GM18907 (cell line): ENCODE measurements at regions not wholly inside any gene's neighbourhood (a gene's known extent, or its start where the extent isn't known, plus 50 kb on each side); places are given as distances from the start of the nearest gene placed in this dataset.

ENCODE experiments used
- ATAC-seq: cut with Tn5 transposase; IDR thresholded peaks from one replicate; pipeline ENCODE4 v1.9.1; 2021; ENCODE audit warnings: mild to moderate bottlenecking, moderate library complexity; ENCODE audit not compliant: unreplicated experiment

DNA sequence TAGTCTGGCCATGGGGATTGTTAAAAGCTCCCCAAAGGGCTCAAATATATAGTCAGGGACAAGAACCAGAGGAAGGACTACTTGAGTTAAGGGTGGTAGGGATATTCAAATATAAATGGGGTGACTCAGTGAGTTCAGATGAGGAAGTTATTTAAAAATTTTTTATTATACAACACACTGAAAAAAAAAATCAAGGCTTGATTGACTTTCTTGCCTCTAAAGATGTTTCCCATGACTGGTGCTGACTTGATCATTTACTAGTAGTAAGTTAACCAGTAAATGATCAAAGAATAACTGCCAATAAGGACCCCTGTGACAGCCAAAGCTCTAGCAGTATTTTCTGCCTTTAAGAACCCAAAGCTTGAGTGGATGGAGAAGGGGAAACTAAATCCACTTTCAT is 357.6 kb upstream of the NR5A2 start:
- no peak for ATAC-seq

DNA sequence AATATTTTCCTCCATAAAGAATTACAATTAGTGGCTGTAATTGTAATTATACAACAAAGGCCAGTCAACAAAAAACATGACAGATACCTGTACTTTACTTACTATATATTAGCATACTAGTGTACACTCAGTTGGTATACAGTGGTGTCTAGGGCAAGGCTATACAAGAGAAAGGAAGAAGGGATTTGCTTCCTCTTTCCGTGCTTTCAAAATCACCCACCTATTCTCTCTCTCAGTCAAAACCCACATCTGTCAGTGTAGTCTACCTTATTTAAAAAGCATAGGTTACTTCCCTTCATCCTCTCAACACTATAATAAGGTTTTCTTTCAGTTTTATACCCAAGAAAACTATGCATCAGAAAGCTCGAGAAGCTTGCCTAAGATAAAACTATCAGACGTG is 355.8 kb upstream of the NR5A2 start:
- ATAC-seq: no peak

DNA sequence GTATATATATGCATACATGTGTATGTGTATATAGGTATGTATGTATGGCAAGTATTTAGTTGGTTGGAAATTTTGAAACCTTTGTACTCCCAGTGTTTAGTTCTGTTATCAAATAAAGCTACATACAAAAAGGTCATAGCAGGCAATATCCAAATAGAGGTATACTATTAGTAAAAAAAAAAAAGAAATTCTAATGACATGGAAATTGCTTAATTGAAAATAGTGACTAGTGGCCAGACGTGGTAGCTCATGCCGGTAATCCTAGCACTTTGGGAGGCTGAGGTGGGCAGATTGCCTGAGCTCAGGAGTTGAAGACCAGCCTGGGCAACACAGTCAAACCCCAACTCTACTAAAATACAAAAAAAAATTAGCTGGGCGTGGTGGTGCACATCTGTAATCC is 351.6 kb upstream of the NR5A2 start:
- no peak for ATAC-seq

DNA sequence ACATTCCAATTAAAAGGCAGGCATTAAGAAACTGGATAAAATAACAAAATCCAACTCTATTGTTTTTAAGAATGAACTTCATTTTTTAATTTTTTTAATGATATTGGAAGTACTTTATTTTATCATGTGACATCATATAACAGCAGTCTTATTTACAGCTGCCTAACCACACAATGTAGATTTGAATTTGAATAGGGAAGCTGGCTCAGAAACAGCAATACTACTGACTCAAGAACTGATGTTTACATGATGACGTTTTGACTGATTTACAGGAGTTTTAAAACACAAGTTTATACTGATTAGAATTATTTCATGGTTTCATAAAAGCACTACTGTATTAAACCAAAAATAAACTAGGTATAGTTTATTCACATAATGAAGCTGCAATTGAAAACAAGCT is 348.7 kb upstream of the NR5A2 start:
- no peak for ATAC-seq

DNA sequence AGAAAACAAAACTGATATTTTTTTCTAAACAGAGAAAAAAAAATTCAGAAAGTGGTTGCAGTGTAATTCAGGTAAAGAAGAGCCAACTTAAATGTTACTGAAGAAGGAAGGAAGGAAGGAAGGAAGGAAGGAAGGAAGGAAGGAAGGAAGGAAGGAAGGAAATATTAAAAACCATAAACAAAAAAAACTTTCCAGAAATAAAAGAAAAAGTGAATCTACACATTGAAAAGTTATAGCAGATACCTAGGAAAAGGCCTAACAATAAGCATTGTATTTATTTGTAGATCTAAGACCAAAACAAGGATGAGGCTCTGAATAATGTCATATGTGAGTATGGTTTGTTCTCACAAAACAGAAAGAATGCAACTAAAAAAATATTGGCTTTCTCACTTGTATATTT is 345.4 kb upstream of the NR5A2 start:
- ATAC-seq: no peak

DNA sequence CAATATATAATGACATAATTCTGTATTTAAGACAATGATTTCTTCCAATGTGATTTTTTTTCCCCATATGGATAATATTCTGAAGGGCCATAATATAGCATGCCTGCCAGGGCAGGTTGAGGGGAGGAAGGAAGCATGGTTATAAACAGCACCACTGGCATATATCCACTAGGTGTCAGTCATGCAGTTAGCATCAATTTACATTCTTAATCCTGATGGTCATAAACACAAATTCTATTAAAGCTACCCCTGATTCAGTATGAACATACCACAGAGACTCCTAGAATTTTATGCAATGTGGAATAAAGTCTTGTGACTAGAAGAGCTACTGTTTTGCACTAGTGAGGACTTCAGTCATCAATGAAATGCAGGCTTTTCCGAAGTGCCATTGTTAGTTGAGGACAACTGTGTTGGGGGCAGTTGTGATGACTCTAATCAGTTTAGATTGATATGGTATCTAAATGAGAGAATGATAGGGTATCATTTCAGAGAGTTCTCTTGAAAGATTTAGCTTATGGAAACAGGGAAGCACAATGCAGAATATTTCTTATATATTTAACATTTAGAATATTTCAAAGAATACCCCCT is 342.7 kb upstream of the NR5A2 start:
- ATAC-seq: peak; percentile 93

DNA sequence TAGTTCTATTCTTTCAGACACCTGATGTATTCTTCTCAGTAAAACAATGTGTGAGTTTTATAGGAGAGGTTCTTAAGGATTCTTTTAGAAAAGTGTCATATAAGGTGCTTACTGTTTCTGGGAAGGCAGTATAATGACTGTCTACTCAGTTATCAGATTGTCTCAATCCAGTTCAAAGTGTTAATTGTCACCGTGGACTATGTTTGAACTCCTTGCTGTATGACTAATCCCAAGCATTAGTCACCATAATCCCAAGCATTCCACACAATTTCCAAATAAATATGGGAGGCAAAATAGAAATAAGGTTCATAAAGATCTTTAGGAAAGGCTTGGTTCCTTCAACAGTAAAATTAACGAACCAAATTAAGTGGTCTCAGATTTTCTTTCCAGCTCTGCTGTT is 342.1 kb upstream of the NR5A2 start:
- no peak for ATAC-seq

DNA sequence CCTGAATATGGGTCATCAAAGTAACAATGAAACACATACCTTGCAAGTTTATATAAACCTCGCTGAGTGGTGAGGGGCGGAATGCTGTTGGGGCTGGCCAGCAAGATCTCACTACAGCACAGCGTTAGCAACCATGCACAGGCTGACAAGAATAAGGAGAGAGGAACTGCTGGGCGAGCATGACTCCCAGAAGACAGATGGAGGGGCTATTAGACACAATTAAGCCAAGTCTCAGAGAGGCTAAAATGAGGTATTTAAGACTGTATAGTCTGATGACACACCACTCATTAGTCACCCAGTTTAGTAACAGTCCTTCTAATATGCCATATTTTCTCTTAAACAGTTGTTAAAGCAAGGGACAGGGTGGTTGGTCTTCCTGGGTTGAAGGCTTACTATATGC is 340.2 kb upstream of the NR5A2 start:
- no peak for ATAC-seq

DNA sequence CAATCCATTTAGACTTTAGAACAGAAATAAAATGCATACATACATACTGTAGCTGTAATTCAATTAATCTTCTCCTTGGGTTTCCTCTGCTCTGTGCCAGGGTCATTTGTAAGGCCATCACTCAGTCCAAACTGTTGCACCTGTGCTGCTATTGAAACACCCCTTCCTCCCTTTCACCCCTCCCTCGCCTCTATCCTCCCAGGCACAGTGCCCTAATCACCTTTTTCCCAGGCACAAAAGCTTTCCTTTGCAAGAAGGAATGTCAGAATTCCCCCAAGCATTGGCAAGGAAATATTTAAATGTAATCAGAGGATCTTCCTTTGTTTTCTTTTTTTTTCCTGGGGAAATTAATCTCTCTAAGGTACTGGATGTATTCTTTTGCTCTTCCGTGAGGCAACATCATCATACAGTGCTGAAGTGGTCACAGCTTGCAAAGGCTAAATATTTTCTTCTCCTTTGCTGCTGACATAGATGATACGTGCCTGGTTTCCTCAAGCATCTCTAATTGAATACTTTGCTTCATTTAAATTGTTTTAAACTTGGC is 339.3 kb upstream of the NR5A2 start:
- ATAC-seq: no peak

DNA sequence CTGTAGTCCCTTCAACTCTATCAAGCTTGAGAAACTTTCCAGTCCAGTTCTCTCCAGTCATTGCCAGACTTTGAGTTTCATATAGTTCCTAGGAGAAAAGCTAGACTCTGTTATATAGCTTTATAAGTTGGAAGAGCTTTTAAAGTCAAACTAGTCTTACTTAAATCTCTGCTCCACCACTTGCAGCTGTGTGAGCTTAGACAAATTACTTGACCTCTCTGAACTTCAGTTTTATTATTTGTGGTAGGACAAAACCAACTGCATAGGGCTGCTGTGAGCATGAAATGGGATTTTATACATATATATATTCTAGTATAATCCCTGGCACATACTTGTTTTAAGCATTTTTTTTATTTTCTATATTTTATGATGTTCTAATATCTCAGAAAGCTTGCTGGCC is 338.7 kb upstream of the NR5A2 start:
- ATAC-seq: no peak

DNA sequence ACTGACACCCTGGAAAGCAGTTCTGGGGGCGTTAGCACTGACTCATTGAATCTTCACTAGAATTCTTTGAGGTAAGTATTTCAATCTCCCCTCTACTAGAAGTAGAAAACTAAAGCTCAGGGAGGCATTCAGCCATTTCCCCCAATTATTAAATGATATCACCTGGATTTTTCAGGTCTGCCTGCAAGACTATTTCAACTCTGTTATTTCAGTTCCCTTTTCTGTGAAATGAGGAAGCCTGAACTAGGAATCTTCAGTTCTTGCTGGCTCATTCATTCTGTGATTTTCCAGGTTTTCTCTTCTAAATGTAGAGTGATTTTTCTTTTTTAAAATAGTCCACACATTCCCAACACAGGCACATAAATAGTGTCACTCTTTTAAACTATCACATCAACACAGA is 337.0 kb upstream of the NR5A2 start:
- no peak for ATAC-seq

DNA sequence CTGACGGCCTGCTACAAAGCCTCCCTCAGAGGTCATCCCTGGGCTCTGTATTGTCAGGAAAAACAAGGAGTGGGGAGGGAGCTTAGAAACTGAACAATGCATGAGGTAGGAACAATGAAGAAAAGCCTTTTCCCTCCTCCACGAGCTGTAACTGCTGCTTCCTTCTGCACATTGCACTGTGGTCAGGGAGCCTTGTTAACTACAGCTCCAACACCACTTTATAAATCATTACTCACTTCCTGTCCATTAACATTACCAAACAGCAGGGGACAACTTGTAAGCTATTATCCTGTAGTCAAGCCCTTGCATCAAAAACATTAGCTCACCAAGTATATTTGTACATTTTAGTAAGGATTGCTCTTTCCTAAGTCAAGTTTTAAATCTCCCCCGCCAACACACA is 336.0 kb upstream of the NR5A2 start:
- no peak for ATAC-seq

DNA sequence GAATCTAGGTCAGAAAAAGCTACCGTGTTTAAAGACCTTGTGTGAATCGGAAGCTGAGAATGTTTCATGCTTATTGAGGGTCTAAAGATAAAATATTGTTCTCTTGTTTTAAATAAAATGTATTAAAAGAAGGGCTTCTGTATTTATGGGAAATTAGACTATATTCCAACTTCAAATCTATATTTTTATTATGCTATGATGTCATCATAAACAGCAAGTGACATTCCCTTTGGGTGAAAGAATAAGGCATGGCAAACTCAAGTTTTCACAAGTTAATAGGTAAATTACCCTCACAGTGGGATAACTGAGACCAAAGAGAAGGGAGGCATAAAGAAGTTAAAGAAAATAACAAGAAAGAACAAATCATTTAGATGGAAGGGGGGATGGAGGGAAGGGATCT is 333.8 kb upstream of the NR5A2 start:
- ATAC-seq: no peak

DNA sequence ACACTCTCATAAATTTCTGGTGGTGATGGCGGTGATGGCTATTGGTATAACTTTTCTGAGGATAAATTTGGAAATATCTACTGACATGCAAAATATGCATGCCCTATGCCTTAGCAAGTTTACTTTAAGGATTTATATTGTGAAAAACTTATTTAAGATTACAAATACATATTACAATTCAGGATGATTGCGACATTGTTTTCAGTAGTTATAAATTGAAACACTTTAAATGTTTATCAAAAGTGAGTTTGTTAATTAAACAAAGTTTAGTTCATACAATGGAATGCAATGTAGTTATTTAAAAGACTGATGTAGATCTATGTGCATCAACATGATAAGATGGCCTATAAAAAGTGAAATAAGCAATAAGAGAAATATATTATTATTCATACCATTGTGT is 331.3 kb upstream of the NR5A2 start:
- no peak for ATAC-seq

DNA sequence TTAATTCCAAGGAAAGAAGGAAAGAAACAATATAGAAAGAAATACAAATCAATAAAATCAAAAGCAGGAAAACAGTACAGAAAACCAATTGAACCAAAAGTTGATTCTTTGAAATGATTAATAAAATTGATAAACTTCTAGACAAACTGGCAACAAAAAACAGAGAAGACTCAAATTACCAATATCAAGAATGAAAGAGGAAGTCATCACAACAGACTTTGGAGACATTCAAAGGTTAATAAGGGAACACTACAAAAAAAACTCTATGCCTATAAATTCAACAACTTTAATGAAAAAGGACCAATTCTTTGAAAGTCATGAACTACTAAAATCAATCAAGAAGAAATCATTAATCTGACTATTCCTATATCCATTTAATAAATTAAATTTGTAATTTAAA is 329.3 kb upstream of the NR5A2 start:
- no peak for ATAC-seq

DNA sequence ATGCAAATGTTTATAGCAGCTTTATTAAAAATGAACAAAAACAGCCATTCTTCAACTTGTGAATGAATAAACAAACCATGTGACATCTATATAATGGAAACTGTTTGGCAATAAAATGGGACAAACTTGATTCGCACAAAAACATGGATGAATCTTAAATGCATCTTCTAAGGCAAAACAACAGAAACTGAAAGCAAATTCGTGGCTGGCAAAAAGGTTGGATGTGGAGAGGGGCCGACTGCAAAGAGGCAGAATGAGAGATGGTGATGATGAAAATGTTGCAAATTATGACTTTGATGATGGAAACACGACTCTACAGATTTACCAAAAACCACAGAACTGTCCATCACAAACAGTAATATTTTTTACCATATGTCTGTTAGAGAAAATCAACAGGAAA is 327.0 kb upstream of the NR5A2 start:
- no peak for ATAC-seq

DNA sequence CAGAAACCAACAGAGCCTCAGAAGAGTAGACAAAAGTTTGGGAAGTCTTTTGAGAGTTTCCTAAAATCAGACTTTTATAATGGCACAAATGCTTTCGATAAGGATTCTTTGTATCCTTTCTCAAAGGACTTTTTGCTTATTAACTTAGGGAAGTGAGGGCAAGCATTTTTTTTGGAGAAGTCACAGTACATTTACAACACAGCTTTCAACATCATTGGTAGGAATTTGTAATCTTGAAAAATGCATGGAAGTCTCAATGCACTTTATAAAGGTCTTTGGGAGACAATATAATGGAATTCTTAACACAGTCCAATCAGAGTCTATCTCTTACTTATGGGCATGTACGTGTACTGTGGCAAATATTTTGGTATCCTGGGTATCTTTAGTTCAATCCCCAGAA is 325.8 kb upstream of the NR5A2 start:
- no peak for ATAC-seq

DNA sequence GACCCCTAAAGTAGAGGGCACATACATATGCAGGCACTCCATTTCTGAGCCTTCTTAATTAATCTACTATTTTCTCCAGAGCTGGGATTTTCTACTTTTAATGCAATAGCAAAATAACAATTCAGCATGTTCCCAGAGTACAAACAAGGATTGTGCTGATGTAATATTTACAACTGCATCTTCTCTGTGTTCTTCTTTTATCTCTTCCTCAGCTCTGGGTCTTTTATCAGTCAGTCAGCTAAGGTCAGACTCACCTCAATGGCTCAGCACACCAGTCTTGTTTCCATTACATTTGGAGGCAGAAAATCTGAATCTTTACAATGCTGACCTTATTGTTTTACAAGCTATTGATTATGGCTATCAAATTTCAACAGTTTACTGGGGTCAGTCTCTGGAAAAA is 323.3 kb upstream of the NR5A2 start:
- ATAC-seq: no peak

DNA sequence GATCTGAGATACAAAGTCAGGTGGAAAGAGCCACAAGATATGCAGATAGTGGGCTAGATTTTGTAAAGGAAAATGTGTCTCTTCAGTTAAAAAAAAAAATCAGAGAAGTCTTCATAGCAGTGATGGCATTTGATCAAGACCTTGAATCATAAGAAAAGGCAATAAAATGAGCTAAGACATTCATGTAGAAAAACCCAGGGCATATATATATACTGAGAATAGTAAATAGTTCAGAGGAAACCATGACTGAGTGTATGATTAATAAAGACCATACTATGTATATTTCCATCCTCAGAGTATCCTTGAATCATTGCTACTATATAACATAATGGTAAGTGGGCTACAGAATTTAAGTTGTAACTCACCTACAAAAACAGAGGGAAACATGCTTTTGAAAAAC is 321.7 kb upstream of the NR5A2 start:
- no peak for ATAC-seq

DNA sequence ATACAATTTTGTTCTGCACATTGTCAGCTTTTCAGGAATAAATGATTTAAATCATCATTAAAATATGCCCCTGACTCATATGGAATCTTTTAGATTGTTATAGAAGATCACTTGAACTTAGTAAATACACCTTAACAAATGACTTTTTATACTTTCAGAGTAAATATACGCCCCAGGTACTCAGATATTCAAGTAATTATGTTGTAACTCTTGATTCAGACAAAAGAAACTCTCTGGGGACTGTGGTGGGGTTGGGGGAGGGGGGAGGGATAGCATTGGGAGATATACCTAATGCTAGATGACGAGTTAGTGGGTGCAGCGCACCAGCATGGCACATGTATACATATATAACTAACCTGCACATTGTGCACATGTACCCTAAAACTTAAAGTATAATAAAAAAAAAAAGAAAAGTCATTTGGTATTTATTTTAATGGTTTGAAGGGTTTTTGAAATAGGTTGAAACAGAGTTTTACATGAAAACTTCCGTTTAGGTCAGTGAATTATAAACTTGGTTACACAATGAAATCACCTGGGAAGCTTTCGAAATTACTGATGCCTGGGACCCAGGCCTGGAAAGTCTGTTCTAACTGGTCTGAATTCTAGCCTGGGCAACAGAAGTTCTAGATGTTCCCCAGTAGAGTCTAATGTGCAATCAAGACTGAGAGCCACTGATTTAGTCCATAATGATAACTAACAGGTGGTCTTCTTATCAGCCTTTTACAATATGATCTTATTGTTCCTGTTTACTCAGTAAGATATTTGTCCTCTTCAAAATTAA is 320.5 kb upstream of the NR5A2 start:
- no peak for ATAC-seq

DNA sequence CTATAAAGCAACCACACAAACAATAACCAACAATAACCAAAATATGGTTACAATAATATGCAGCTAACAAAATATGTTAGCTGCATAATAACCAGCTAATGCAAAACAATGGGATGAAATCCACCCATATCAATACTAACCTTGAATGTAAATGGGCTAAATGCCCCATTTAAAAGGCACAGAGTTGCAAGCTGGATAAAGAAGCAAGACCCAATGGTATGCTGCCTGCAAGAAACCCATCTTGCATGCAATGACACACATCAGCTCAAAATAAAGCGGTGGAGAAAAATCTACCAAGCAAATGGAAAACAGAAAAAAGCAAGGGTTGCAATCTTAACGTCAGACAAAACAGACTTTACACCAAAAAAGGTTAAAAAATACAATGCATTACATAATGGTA is 316.5 kb upstream of the NR5A2 start:
- no peak for ATAC-seq

DNA sequence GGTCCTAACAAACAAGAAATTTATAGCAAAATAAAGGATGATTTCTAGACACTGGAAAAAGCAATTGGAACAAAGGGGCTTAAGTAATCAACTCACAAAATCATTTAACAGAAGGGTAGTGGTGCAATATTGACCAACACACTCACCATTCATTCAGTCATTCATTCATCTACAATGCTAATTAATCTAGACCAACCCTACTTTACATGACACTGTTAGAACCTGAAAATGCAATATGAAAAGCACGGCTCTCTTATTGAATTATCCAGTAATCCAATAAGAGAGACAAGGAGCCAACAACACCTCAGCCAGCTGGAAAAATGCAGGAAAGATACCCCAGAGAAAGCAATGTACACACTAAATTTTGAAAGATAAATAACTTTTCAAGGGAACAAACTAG is 310.8 kb upstream of the NR5A2 start:
- ATAC-seq: no peak
